ENCODE measurements at regions not wholly inside any gene's neighbourhood (a gene's known extent, or its start where the extent isn't known, plus 50 kb on each side); places are given as distances from the start of the nearest gene placed in this dataset.

DNA sequence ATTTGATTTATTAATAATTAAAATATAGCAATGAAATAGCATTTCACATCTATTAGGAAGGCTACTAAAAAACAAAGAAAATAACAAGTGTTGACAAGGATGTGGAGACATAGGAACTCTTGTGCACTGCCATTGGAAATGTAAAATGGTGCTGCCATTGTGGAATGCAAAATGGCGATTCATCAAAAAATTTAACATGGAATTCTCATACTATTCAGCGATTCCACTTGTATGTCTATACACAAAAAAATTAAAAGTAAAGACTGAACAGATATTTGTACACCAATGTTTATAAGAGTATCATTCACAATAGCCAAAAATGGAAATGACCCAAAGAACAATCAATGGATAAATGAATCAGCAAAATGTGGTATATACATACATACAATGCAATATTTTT, 101.3 kb upstream of the S1PR1 start:
- TF ChIP-seq, protein P1, sequence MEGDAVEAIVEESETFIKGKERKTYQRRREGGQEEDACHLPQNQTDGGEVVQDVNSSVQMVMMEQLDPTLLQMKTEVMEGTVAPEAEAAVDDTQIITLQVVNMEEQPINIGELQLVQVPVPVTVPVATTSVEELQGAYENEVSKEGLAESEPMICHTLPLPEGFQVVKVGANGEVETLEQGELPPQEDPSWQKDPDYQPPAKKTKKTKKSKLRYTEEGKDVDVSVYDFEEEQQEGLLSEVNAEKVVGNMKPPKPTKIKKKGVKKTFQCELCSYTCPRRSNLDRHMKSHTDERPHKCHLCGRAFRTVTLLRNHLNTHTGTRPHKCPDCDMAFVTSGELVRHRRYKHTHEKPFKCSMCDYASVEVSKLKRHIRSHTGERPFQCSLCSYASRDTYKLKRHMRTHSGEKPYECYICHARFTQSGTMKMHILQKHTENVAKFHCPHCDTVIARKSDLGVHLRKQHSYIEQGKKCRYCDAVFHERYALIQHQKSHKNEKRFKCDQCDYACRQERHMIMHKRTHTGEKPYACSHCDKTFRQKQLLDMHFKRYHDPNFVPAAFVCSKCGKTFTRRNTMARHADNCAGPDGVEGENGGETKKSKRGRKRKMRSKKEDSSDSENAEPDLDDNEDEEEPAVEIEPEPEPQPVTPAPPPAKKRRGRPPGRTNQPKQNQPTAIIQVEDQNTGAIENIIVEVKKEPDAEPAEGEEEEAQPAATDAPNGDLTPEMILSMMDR (IDR thresholded peaks at IDR 0.05): no peak
- TF ChIP-seq POLR2A (IDR thresholded peaks at IDR 0.05) (no peak), EP300 (IDR thresholded peaks at IDR 0.05) (no peak), POLR2AphosphoS5 (IDR thresholded peaks at IDR 0.05) (no peak)

Measured in sigmoid colon (tissue), 4 donors.